ENCODE measurements at regions not wholly inside any gene's neighbourhood (a gene's known extent, or its start where the extent isn't known, plus 50 kb on each side); places are given as distances from the start of the nearest gene placed in this dataset.

DNA sequence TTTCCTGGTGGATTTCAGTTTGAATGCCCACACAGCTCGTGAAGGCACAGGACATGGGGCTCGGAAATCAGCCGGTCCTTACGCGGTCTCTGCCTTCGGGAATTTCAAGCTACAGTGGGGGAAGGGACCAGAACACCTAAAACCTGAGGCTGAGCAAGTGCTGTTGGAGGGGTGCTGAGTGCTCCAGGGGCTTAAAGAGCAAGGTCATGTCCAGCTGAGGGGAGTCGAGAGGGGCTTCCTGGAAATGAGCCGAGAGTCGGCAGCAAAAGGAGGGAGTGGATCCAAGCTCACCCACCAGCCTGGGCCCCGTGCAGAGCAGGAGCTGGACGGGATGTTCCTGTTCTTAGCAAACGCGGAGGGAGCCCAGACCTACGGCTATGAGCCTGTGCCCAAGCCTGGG is 73.2 kb upstream of the RPL38 start:
- TF ChIP-seq, protein P1, sequence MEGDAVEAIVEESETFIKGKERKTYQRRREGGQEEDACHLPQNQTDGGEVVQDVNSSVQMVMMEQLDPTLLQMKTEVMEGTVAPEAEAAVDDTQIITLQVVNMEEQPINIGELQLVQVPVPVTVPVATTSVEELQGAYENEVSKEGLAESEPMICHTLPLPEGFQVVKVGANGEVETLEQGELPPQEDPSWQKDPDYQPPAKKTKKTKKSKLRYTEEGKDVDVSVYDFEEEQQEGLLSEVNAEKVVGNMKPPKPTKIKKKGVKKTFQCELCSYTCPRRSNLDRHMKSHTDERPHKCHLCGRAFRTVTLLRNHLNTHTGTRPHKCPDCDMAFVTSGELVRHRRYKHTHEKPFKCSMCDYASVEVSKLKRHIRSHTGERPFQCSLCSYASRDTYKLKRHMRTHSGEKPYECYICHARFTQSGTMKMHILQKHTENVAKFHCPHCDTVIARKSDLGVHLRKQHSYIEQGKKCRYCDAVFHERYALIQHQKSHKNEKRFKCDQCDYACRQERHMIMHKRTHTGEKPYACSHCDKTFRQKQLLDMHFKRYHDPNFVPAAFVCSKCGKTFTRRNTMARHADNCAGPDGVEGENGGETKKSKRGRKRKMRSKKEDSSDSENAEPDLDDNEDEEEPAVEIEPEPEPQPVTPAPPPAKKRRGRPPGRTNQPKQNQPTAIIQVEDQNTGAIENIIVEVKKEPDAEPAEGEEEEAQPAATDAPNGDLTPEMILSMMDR (IDR thresholded peaks at IDR 0.05), result no peak
- TF ChIP-seq POLR2AphosphoS5 (IDR thresholded peaks at IDR 0.05), result no peak
